ENCODE measurements at regions not wholly inside any gene's neighbourhood (a gene's known extent, or its start where the extent isn't known, plus 50 kb on each side); places are given as distances from the start of the nearest gene placed in this dataset.

- no peak for DNase-seq
Measured at GRCh38 chr6:14910692-14911547, 334.9 kb upstream of the JARID2 start.

GRCh38 chr6:14912226-14912625, 333.6 kb upstream of the JARID2 start:
- no peak for DNase-seq

DNA sequence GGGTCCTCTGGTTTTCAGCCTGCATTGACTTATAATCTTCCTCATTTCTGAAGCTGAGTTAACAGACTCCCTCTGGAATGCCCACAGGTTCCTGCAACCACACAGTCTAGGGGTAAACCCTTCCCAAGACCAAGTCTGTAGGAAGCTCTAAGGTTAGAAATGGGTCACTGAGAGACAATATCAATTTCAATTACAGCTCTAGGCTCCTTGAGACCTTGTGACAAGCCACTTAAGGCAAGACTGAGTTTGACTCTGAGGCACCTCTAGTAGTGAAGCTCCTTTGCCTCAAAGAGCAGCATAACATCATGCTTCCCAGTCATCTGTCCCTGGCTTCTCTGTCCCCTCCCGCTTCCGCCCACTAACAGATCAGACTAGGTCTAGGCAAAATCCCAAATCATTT, 333.2 kb upstream of the JARID2 start:
- DNase-seq = no peak

- no peak for DNase-seq
Measured at GRCh38 chr6:14913931-14914330, 331.9 kb upstream of the JARID2 start.

GRCh38 chr6:14915888-14916832, 329.7 kb upstream of the JARID2 start:
- no peak for DNase-seq

DNA sequence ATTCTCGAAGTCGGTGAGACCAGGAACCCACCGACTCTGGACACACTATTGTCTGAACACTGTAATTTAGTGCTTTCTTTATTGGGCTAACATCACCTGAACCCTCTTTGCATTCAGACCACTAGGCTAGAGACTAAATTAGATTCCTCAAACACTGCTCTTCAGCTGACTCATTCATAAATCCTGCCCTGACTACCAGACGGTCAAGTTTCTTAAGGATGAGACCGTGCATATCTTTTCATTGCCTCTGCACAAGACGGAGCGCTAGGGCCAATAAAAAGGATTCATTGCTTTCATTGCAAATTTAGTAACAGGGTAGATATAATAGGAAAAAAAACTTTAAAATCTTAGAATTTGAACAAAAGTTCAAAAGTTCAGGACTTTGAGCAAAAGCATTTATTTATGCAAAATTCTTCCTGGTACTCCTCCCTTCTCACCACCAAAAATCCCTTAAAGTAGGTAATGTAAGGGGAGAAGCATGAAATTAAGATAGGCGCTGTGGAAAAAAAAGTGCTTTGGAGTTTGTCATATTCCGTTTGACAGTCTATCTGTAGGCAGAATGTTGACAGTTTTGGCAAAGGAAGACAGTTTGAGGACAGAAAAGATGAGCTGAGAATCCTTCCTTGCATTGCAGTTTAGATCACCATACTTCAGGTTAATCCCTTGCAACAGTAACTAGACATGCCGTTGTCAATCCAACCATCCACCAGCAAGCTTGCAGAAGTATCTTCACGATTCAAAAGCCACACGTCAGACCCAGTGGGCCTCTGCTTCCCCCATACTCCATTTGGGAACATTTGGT, 328.6 kb upstream of the JARID2 start:
- DNase-seq = no peak

- no peak for DNase-seq
Measured at GRCh38 chr6:14918200-14918907, 327.5 kb upstream of the JARID2 start.

DNA sequence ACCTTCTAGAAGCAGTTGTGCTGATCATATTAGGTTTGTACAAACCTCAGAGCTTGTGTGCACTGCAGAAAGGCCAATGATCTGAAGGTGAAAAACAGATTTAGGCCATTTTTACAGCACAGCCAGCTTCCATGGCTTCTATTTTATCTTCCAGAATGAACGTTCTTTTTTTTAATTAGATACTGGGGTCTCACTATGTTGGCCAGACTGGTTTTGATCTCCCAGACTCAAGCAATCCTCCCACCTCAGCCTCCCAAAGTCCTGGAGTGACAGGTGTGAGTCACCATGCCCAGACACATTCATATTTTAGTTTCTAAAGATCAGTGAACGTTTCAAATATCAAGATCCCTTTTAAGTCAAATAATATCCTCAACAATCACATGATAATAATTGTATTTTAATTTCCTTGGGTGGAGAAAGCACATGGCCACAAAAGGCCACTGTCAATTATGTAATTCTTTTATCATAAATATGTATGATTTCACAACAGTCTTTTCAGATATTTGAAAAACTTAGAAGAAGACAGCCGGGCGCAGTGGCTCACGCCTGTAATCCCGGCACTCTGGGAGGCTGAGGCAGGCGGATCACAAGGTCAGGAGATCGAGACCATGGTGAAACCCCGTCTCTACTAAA, 326.7 kb upstream of the JARID2 start:
- DNase-seq = no peak

GRCh38 chr6:14920276-14920675, 325.6 kb upstream of the JARID2 start:
- DNase-seq = no peak

DNA sequence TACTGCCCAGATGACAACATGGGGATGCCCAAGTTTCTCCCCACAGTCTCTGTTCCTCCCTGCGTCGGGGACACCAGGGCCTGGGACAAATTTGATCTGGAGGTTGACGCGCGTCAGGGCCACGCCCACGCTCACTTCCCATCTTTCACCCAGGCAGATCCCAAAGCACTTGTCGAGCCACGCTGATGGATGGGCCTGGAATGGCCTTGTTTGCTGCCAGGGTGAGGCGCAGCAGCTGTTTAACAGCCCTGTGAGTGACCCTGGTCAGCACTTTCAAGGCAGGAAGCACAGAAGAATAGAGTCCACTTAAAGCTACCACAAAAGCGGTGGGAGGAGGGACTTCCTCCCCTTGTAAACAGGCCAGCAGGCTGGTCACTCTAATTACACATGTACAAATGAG, 324.7 kb upstream of the JARID2 start:
- DNase-seq = no peak

DNA sequence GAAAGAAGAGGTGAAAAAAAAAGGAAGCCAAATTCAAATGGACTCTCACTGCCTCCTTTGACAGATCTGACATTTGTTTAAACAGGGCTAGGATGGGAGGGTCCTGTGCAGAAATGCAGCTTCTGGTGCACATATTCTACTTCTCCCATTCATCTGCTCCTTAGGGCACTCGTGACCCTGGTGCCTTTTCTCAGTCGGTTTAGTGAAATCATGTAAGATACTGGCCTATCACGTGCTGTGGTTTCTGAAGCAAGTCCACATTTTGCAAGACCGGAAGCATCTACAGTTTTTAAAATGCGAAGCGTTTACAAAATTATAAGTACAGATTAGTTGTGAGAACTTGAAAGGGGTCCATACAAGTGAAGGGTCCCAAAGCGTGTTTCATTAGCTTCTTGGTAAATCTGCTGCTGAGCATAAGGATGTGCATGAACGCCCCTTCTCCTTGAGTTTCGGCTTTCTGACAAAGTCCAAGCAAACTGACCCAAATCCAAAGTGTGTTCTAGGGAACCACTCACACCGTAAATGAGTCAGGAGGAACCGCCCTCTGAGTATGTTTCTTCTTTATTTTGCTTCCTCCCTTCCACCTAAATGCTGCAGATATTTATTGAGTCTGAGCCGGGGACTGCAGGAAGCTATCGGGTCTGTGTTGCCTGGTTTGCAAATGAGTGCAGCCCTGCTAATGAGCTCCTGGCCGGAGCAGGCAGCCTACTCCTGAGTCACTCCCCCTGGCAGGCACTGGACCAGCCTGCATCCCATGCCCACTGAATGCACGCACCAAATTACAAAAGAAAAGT, 323.8 kb upstream of the JARID2 start:
- DNase-seq = no peak

- DNase-seq = no peak
Measured at GRCh38 chr6:14922706-14923460, 323.0 kb upstream of the JARID2 start.

DNA sequence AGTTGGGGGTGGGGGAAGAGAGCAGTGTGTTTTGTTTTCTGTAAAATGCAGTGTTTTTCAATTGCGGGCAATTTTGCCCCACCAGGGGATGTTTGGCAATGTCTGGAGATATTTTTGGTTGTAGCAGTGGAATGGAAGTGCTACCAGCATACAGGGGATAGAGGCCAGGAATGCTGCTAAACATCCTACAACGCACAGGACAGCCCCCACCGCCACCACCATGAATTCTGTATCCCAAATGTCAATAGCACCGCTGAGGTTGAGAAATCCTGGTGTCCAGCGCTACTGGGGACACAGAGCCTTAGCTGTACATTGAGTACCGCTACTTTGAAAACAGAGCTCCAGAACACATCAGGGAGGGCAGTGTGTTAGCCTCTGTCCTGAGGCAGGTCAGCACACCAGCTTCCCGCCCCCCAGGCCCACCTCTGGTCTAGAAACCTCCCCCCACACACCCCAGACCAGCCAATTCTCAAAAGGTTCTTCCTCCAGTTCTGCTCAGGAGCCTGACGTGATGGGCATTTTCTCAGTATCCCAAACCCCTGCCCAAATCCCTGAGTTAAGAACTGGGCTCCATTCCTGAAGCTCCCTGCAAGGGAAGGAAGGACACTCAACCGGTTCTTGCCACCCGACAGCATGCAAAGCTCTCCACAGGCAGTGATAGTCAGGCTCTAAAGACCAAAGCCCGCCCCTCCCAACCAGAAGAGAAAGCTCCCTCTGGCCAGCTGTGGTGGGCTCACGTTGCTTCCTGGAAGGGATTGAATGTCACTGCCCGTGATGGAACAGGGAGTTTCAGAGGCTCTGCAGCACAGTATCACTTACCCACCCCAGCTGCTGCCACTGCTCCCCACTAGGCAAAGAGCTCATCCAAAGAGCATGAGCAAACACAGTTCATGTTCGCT, 321.5 kb upstream of the JARID2 start:
- no peak for DNase-seq

- no peak for DNase-seq
Measured at GRCh38 chr6:14925025-14925698, 320.7 kb upstream of the JARID2 start.

GRCh38 chr6:14925699-14926026, 320.2 kb upstream of the JARID2 start:
- DNase-seq = no peak

- no peak for DNase-seq
Measured at GRCh38 chr6:14927398-14927797, 318.5 kb upstream of the JARID2 start.

GRCh38 chr6:14929291-14929690, 316.6 kb upstream of the JARID2 start:
- no peak for DNase-seq

- DNase-seq = no peak
Measured at GRCh38 chr6:14930366-14930989, 315.4 kb upstream of the JARID2 start.

All from activated effector memory CD4-positive, alpha-beta T cell treated with Interleukin-2 at 50 U/mL for 16 hours (primary cell).